ENCODE measurements at regions not wholly inside any gene's neighbourhood (a gene's known extent, or its start where the extent isn't known, plus 50 kb on each side); places are given as distances from the start of the nearest gene placed in this dataset.

- no peak for DNase-seq (ENCODE audit: low read depth)
Measured at GRCh38 chr5:164027738-164028137, 522.3 kb downstream of the MAT2B start.

GRCh38 chr5:164038128-164038783 lies 532.8 kb downstream of the MAT2B start:
- DNase-seq (ENCODE audit: low read depth): no peak

DNA sequence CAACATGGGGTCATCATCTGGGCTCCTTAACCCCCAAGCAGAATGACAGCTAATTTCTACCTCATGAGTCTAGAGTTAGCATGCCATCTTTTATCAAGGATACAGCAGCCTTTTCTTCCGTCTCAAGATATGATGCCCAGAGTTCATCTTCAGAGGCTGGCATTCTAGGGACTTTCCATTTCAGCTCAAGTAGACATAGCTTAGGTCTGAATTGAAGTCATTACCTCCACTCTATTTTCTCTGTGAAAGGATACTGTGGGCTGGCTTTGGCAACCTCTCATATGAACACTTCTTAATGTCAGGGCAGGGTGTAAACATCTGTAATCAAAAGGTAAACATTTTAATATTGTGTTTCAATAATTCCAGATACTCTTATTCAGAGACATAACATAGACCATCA lies 535.7 kb downstream of the MAT2B start:
- DNase-seq (ENCODE audit: low read depth): no peak

- no peak for DNase-seq (ENCODE audit: low read depth)
Measured at GRCh38 chr5:164048359-164048926, 543.0 kb downstream of the MAT2B start.

DNA sequence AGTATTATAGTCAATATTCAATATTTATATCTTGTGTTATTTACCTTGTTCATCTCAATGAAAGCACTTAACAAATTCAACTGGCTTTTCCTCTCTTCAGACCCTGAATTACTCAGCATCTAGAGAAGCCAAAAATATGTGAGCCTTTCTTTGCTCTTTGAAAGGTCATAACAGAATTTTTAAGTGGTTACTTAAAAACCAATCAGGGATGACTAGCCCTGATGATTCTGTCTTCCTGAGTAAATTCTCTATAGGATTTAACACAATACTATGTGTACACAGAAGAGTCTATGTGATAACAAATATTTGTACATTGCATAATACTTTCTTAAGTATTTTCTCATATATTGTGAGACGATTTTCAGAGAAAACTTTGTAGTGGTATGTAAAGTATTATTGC lies 546.3 kb downstream of the MAT2B start:
- DNase-seq (ENCODE audit: low read depth): no peak

DNA sequence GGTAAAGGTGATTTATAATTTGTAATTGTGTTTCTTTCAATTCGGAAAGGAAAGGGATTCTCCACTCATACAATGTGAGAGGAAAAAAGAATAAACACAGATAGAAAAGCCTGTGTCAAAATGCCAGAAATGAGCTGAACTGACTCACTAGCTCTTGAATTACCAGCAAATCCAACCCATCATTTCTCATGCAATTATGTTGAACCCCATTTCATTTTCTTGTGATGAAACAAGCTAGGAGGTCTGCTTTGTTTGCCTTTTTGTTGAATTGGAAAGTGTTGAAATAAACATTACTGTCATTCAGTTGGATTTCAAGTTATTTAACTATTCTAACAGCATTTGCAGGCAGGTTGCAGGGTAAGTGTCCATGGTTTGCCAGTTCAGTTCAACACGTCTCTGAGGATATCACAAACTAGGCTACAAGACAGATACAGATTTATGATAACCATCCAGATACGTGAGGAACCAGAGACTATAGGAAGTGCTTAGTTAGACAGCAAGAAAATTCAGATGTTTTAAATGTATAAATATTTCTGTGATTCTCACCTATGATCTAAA lies 547.2 kb downstream of the MAT2B start:
- DNase-seq (ENCODE audit: low read depth): no peak

GRCh38 chr5:164053123-164053522 lies 547.7 kb downstream of the MAT2B start:
- no peak for DNase-seq (ENCODE audit: low read depth)

DNA sequence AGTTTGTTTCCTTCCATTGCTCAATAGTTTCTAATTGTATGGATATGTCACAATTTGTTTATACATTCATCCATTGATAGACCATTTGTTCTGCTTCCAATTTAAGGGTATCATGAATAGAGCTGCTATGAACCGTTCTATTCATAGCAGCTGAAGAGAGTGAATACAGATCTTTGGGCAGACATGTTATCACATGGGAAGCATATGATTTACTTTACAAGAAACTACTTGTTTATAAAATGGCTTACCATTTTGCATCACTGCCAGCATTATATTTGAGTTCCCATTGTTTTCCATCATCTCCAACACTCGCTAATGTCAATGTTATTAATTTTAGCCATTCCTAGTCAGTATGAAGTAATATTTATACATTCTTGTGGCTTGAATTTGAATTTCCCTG lies 549.0 kb downstream of the MAT2B start:
- DNase-seq (ENCODE audit: low read depth): no peak

DNA sequence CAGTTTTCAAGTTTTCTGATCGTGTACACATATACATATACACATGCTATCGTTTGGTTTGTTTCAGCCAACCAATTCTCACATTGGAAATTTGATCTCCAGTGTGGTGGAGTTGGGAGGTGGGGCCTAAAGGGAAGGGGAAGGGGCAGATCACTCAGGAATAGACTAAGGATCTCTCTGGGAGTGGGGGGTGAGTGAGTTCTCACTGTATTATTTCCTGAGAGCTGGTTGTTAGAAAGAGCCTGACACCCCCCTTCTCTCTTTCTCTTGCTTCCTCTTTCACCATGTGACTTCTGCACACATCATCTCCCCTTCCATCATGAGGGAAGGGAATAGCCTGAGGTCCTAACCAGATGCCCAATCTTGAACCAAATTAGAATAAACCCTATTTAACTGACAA lies 551.7 kb downstream of the MAT2B start:
- DNase-seq (ENCODE audit: low read depth): no peak

DNA sequence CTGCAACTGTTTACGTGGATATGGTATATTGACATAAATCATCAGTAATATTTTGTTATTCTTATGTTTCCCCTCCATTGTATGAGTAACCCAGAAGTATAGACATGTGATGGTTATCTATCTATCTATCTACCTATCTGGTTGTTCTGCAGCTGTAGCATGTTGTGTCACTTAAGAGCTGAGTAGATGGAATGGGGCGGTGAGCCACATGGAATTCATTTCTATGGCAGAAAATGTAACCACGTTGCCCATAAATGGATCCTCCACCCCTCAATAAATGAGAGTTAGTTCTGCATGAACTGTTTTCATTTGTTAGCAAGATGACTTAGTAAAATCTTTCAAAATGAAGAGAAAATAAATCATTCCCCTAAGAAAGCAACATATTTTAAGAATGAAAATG lies 553.2 kb downstream of the MAT2B start:
- DNase-seq (ENCODE audit: low read depth): no peak

DNA sequence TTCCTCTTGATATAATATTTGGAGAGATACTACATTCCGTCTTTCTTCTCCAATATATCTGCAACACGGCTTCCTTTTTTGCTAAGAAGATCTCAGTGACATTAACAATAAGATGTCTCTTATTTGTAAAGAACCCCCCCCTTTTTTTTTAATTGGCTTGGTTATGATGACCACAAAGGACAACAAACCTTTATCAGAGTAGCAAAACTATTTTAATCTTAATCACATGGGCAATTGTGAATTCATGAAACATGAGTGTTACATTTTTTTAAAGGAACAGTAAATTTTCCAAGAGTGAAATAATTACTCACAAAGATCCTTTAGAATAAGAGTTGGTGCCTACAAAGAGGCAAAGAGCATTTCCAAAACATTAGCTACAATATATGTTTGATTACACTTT lies 554.1 kb downstream of the MAT2B start:
- DNase-seq (ENCODE audit: low read depth): no peak

- no peak for DNase-seq (ENCODE audit: low read depth)
Measured at GRCh38 chr5:164060786-164061355, 555.5 kb downstream of the MAT2B start.

GRCh38 chr5:164062304-164062703 lies 556.9 kb downstream of the MAT2B start:
- no peak for DNase-seq (ENCODE audit: low read depth)

DNA sequence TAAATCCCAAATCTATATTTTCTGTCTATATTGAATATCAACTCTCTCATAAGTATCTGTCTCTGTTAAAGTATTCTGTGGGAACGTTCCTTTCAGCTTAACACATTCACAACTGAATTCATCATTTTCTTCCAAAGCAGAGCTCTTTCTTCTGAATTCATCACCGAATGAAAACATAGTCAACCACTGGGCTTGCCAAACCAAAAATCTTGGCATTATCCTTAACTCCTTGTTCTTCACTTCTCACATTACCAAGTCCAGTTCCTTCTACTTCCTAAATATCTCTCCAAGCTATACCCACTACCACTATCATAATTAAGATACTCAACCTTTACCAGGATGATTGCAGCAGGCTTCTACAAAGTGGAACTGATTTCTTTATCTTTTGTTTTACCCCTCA lies 559.8 kb downstream of the MAT2B start:
- no peak for DNase-seq (ENCODE audit: low read depth)

- no peak for DNase-seq (ENCODE audit: low read depth)
Measured at GRCh38 chr5:164071671-164072070, 566.3 kb downstream of the MAT2B start.

GRCh38 chr5:164073081-164073480 lies 567.7 kb downstream of the MAT2B start:
- DNase-seq (ENCODE audit: low read depth): no peak

GRCh38 chr5:164076556-164076955 lies 571.1 kb downstream of the MAT2B start:
- DNase-seq (ENCODE audit: low read depth): no peak

GRCh38 chr5:164090358-164090757 lies 584.9 kb downstream of the MAT2B start:
- DNase-seq (ENCODE audit: low read depth): no peak

DNA sequence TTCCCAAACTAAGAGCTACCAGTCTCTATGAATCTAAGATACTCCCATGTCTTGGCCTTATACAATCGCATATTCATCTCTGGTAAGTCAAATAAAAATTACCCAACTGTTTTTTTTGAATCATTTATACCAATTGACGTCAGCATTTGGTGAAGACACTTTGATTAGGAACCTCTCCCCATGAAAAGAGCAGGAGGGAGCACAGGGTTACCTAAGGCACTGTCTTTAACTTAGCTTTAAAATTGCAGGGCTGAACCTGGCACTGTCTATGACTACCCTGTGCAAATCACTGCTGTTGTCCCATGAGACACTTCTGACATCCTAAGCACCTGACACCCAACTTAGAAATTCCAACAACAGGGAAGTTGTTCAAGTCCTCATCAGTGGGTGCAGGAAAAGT lies 586.4 kb downstream of the MAT2B start:
- DNase-seq (ENCODE audit: low read depth): no peak

DNA sequence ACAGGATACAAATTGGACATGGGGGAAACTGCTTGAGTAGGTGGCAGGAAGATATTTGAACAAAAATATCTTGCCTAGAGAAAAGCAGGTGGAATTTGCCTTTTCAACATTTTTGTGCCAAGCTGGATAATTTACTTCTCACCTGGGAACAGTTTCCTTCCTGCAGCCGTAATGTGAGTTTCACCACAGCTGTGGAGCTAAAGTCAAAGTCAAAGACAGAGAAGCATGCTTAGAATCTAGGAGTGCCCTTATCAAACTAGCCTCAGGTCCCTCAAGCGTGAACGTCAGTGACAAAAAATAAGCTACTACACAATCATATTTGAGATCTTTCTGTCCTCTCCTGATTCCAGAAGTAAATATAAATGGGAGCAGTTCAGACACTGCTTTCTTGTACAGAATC lies 588.9 kb downstream of the MAT2B start:
- DNase-seq (ENCODE audit: low read depth): no peak

GRCh38 chr5:164097749-164098148 lies 592.3 kb downstream of the MAT2B start:
- no peak for DNase-seq (ENCODE audit: low read depth)

GRCh38 chr5:164098531-164098930 lies 593.1 kb downstream of the MAT2B start:
- no peak for DNase-seq (ENCODE audit: low read depth)

DNA sequence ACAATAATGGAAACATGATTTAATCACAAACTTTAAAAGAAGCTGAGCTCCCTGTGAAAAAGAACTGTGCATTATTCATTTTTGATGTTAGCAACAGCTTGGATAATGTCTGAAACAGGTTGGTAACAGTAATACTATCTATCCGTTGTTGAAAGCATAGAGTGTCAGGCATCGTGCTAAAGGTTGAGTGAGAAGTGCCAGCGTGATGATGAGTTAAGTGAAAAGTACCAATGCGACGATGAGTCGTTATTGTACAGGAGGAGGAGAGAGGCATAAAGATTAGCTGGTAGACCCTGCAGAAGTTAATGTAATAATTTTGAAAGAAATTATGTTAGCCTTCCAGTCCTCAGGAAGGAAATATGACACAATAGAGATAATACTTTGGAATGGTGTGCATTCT lies 593.6 kb downstream of the MAT2B start:
- no peak for DNase-seq (ENCODE audit: low read depth)

- no peak for DNase-seq (ENCODE audit: low read depth)
Measured at GRCh38 chr5:164115420-164115819, 610.0 kb downstream of the MAT2B start.
